CD4-positive, CD25-positive, alpha-beta regulatory T cell (primary cell): ENCODE measurements at regions not wholly inside any gene's neighbourhood (a gene's known extent, or its start where the extent isn't known, plus 50 kb on each side); places are given as distances from the start of the nearest gene placed in this dataset.

ENCODE experiments used
- ATAC-seq, 2 donors: fragments of 150-1000 bp; cut with Tn5 transposase; one replicate each; pipeline ENCODE4 v1.10.0; 2021; ENCODE audit warnings: low read depth in 2 of 2, moderate number of reproducible peaks in 2 of 2, moderate library complexity in 1 of 2
- DNase-seq, 3 donors: peaks; one replicate each; pipeline versions ENCODE4 v3.0.0 to v3.0.0-alpha.2; 2012 to 2022; ENCODE audit warnings: mixed read lengths in 1 of 3
- H3K27ac ChIP-seq: one replicate; pipeline ENCODE4 v1.7.0; 2013; ENCODE audit warnings: mild to moderate bottlenecking, low read length; ENCODE audit not compliant: insufficient read depth, poor library complexity, severe bottlenecking
- H3K27me3 ChIP-seq: one replicate; pipeline ENCODE4 v1.7.0; 2013; ENCODE audit warnings: low read length; ENCODE audit not compliant: control insufficient read depth, insufficient read depth
- H3K36me3 ChIP-seq: one replicate; pipeline ENCODE4 v1.7.0; 2013; ENCODE audit warnings: mild to moderate bottlenecking, low read length, moderate library complexity; ENCODE audit not compliant: control insufficient read depth, insufficient read depth
- H3K4me1 ChIP-seq: 2 replicates; pipeline ENCODE4 v1.7.0; 2013; ENCODE audit warnings: mild to moderate bottlenecking, low read length; ENCODE audit not compliant: insufficient read depth, control insufficient read depth, poor library complexity, severe bottlenecking
- H3K4me3 ChIP-seq: one replicate; pipeline ENCODE4 v1.7.0; 2013; ENCODE audit warnings: low read depth, mild to moderate bottlenecking, low read length, moderate library complexity
- H3K9me3 ChIP-seq, 2 experiments: 1 replicate in 1 of 2; 2 replicates in 1 of 2; pipeline ENCODE4 v1.7.0; 2013; ENCODE audit warnings: low read length in 2 of 2, mild to moderate bottlenecking in 1 of 2, moderate library complexity in 1 of 2; ENCODE audit not compliant: control insufficient read depth in 2 of 2
- H3K27ac Mint-ChIP-seq, 3 donors: one replicate each; pipeline ENCODE4 v1.8.0; 2020 to 2022; ENCODE audit warnings: mild to moderate bottlenecking in 3 of 3, mixed read lengths in 3 of 3, moderate library complexity in 2 of 3
- H3K27me3 Mint-ChIP-seq: one replicate; pipeline ENCODE4 v1.8.0; 2022; ENCODE audit warnings: mild to moderate bottlenecking, mixed read lengths
- H3K36me3 Mint-ChIP-seq: one replicate; pipeline ENCODE4 v1.8.0; 2020; ENCODE audit warnings: mixed read lengths
- H3K4me1 Mint-ChIP-seq, 4 donors: one replicate each; pipeline ENCODE4 v1.8.0; 2020 to 2022; ENCODE audit warnings: mixed read lengths in 4 of 4, mild to moderate bottlenecking in 1 of 4
- H3K4me3 Mint-ChIP-seq, 4 donors: one replicate each; pipeline ENCODE4 v1.8.0; 2020 to 2022; ENCODE audit warnings: mild to moderate bottlenecking in 4 of 4, mixed read lengths in 4 of 4, moderate library complexity in 3 of 4
- H3K9me3 Mint-ChIP-seq, 7 donors: one replicate each; pipeline ENCODE4 v1.8.0; 2020 to 2022; ENCODE audit warnings: mixed read lengths in 7 of 7, mild to moderate bottlenecking in 3 of 7, moderate library complexity in 2 of 7

DNA sequence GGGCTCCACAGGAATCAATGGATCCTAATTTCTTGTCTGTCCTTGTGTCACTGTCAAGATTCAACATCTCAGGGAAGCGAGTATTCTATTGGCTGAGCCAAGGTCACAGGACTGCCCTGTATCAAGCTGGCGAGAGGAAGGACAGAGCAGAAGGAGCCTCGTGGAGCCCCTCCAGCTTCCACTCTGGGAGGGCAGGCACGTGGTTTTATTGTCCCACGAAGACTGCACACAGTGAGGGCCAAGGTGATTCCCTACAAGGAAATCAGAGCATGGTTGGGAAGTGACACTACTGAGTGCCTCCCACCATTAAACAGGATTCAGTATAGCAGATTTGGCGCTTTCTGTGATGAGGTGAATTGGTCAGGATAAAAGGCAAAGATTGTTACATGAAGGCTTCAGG, 302.4 kb upstream of the CXCR4 start:
- H3K36me3 ChIP-seq = no peaks in the 10 kb centered on the region
- H3K4me3 ChIP-seq = no peak overlapping the region
- Mint-ChIP-seq H3K27ac (no peak overlapping the region), H3K9me3 (peaks cover 0 to 3% (median 0%) of the 10 kb centered on the region in 7 donors), H3K4me1 (peaks cover 0 to 14% (median 10%) of the 10 kb centered on the region in 4 donors), H3K4me3 (no peak overlapping the region), H3K36me3 (no peaks in the 10 kb centered on the region), H3K27me3 (peaks cover 75% of the 10 kb centered on the region)
- peaks cover 12% of the 10 kb centered on the region for H3K4me1 ChIP-seq
- no peak overlapping the region for H3K27ac ChIP-seq
- H3K27me3 ChIP-seq = peaks cover 32% of the 10 kb centered on the region
- ATAC-seq (no peak), DNase-seq (no peak)
- H3K9me3 ChIP-seq = no peaks in the 10 kb centered on the region

DNA sequence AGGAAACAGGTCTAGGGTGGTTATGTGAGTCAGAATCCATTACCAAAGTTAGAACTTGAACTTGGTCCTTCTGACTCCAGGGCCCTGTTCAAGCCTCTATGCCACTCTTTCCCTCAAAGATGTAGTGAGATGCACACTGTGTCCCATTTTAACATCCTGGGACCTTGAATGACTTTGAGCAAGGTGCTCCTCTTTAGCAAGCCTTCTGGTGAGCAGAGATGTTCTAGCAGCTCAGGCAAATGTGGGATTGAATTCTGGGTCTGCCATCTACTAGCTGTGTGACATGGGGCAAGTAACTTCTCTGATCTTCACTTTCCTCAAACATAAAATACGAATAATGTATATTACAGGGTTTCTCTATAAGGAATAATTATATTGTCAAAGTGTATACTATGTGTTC, 294.0 kb upstream of the CXCR4 start:
- H3K4me3 ChIP-seq = no peak overlapping the region
- Mint-ChIP-seq H3K36me3 (no peaks in the 10 kb centered on the region), H3K27ac (no peak overlapping the region), H3K9me3 (no peaks in the 10 kb centered on the region), H3K27me3 (peaks cover 66% of the 10 kb centered on the region), H3K4me1 (no peaks in the 10 kb centered on the region), H3K4me3 (no peak overlapping the region)
- H3K27me3 ChIP-seq = peaks cover 10% of the 10 kb centered on the region
- no peak overlapping the region for H3K27ac ChIP-seq
- H3K9me3 ChIP-seq = no peaks in the 10 kb centered on the region
- no peak for DNase-seq
- no peak for ATAC-seq
- no peaks in the 10 kb centered on the region for H3K4me1 ChIP-seq
- H3K36me3 ChIP-seq = no peaks in the 10 kb centered on the region

DNA sequence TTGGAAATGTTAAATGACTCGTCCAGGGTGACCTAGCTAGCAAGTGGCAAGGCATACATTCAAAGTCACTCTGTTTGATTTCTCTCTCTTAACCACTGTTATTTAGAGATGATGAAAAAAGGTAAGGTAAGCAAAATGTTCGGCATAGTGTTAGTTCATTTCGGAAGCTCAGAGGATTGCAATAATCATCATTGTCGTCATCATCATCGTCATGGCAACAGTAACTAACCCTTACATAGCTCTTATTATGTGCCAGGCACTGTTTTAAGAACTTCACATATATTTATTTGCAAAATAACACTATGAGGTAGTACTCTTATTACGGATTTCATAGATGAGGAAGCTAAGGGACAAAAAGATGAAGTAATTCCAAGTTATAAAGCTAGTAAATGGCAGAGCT, 292.7 kb upstream of the CXCR4 start:
- H3K4me3 Mint-ChIP-seq = no peak overlapping the region
- Histone ChIP-seq H3K4me3 (no peak overlapping the region), H3K27me3 (peaks cover 18% of the 10 kb centered on the region), H3K36me3 (no peaks in the 10 kb centered on the region), H3K4me1 (no peaks in the 10 kb centered on the region), H3K27ac (no peak overlapping the region), H3K9me3 (no peaks in the 10 kb centered on the region)
- DNase-seq (no peak), ATAC-seq (no peak)
- peaks cover 63% of the 10 kb centered on the region for H3K27me3 Mint-ChIP-seq
- no peaks in the 10 kb centered on the region for H3K9me3 Mint-ChIP-seq
- no peaks in the 10 kb centered on the region for H3K36me3 Mint-ChIP-seq
- no peak overlapping the region for H3K27ac Mint-ChIP-seq
- no peaks in the 10 kb centered on the region for H3K4me1 Mint-ChIP-seq

DNA sequence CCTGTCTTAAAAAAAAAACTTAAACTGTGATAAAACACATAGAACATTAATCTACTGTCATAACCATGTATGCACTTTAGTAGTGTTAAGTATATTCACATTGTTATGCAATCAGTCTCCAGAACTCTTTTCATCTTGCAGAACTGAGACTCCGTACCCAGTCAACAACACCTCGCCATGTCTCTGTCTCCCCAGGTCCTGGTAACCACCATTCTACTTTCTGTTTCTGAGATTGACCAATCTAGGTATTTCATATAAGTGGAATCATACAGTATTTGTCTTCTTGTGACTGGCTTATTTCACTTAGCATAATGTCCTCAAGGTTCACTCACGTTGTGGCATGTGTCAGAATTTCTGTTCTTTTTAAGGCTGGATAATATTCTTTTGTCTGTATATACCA, 290.8 kb upstream of the CXCR4 start:
- DNase-seq (no peak), ATAC-seq (no peak)
- no peaks in the 10 kb centered on the region for H3K36me3 ChIP-seq
- peaks cover 58% of the 10 kb centered on the region for H3K27me3 Mint-ChIP-seq
- H3K27me3 ChIP-seq = peaks cover 16% of the 10 kb centered on the region
- peaks cover 0 to 4% (median 0%) of the 10 kb centered on the region in 4 donors for H3K4me1 Mint-ChIP-seq
- no peaks in the 10 kb centered on the region for H3K36me3 Mint-ChIP-seq
- H3K4me3 Mint-ChIP-seq = no peak overlapping the region
- H3K9me3 ChIP-seq = no peaks in the 10 kb centered on the region
- no peaks in the 10 kb centered on the region for H3K9me3 Mint-ChIP-seq
- no peak overlapping the region for H3K4me3 ChIP-seq
- no peak overlapping the region for H3K27ac ChIP-seq
- no peaks in the 10 kb centered on the region for H3K4me1 ChIP-seq
- no peak overlapping the region for H3K27ac Mint-ChIP-seq

DNA sequence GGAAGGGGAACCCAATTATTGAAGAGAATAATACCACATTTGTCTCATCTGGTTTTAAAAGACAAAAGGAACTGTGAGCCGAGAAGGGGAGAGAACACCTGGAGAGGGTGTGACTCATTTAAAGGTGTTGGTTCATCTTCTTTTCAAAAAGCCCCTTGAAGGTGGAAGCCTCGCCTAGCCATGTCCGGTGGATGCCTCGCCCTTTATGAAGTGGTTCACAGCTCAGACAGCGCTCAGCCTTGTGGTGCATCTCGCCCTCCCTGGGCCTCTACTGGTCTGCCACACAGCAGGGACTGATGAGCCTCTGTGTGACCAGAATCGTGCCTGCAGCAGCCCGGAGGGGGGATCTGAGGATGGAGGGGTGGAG, 290.0 kb upstream of the CXCR4 start:
- no peaks in the 10 kb centered on the region for H3K4me1 ChIP-seq
- Mint-ChIP-seq H3K4me1 (peaks cover 0 to 4% (median 0%) of the 10 kb centered on the region in 4 donors), H3K4me3 (no peak overlapping the region), H3K36me3 (no peaks in the 10 kb centered on the region), H3K27ac (no peak overlapping the region), H3K27me3 (peaks cover 61% of the 10 kb centered on the region), H3K9me3 (peaks cover 0 to 1% (median 0%) of the 10 kb centered on the region in 7 donors)
- no peak overlapping the region for H3K27ac ChIP-seq
- ATAC-seq (no peak), DNase-seq (no peak)
- peaks cover 18% of the 10 kb centered on the region for H3K27me3 ChIP-seq
- H3K4me3 ChIP-seq = no peak overlapping the region
- H3K36me3 ChIP-seq = no peaks in the 10 kb centered on the region
- H3K9me3 ChIP-seq = no peaks in the 10 kb centered on the region

DNA sequence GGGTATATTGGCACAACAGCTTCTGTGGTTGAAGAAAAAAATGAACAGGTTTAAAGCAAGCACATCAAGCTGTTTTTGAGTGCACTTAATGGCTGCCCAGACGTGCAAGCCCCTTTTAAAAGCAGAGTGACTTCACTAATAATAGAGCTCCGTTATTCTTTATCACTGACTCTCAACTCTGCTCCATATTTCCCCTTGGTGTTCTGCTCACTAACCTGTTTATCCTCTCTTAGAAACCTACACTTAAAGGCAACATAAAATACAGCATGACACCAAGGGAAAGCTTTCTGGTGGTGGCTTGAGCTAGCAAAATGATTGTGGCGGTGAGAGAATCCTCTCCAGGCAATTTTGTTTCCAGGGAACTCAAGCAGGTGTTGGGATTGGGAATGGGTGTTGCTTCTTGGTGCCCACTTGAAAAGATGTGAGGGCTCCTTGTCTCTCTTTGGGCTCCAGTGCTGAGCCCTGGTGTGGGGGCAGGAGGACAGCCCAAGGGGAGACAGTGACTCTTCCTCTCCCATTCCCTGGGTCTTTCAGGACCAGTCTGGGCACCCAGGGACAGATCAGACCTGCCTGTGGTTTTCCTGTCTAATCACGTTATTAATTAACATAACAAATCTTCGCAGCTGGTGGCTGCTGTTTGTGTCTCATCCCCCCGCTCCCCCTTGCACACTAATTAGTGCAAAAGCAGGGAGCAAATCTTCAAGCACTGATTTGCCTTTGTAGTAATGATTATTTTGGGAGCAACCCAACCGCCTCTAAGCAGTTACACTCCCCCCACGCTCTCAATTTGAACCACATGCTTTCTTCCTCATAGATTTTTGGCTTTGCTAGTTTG, 289.4 kb upstream of the CXCR4 start:
- no peak overlapping the region for H3K27ac Mint-ChIP-seq
- Histone ChIP-seq H3K9me3 (no peaks in the 10 kb centered on the region), H3K4me3 (no peak overlapping the region), H3K27ac (no peak overlapping the region), H3K36me3 (no peaks in the 10 kb centered on the region), H3K27me3 (peaks cover 22% of the 10 kb centered on the region), H3K4me1 (no peaks in the 10 kb centered on the region)
- ATAC-seq (no peak), DNase-seq (no peak)
- H3K36me3 Mint-ChIP-seq = no peaks in the 10 kb centered on the region
- peaks cover 0 to 1% (median 0%) of the 10 kb centered on the region in 7 donors for H3K9me3 Mint-ChIP-seq
- no peak overlapping the region for H3K4me3 Mint-ChIP-seq
- peaks cover 55% of the 10 kb centered on the region for H3K27me3 Mint-ChIP-seq
- H3K4me1 Mint-ChIP-seq = peaks cover 0 to 4% (median 0%) of the 10 kb centered on the region in 4 donors

DNA sequence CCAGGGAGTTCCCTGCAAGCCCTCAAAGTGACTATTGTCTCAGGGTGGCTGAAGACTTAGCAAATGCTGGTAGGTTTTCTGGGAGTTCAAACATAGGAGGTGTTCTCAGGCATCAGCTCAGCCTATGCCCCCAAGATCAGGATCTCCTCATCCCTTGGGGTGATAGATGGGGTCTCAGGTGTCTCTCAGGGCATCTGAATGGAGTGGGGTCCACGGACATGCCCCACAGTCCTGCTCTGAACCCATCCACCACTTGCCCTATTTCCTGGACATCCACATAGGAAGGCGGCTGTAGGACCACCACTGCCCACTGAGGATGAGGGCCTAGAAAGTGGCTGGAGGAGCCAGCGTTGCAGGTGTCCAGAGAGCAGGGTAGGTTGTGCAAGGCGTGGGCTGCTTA, 287.0 kb upstream of the CXCR4 start:
- Mint-ChIP-seq H3K27me3 (peaks cover 44% of the 10 kb centered on the region), H3K9me3 (peaks cover 0 to 3% (median 0%) of the 10 kb centered on the region in 7 donors), H3K36me3 (no peaks in the 10 kb centered on the region), H3K4me1 (peaks cover 0 to 4% (median 0%) of the 10 kb centered on the region in 4 donors), H3K4me3 (no peak overlapping the region), H3K27ac (no peak overlapping the region)
- no peaks in the 10 kb centered on the region for H3K4me1 ChIP-seq
- H3K9me3 ChIP-seq = no peaks in the 10 kb centered on the region
- no peak overlapping the region for H3K4me3 ChIP-seq
- H3K27ac ChIP-seq = no peak overlapping the region
- no peak for DNase-seq
- peaks cover 19% of the 10 kb centered on the region for H3K27me3 ChIP-seq
- no peaks in the 10 kb centered on the region for H3K36me3 ChIP-seq
- ATAC-seq = no peak

DNA sequence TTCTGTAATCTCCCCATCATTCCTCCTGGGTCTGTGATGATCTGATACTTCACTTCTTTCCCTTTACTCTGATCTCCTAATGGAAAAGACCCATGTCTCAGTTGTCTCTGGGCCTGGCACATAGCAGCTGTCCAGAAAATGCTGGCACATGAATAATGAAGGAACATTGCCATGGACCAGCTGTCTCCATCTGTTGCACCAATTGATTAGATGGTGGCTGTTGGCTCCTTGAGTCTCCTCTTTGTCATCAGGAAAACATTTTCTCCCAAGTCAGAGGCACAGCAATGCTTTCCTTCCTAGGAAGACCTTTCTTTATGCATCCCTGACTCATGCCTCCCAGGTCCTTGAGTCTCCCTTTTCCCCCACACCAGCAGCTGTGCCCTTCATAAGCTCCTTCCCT, 286.2 kb upstream of the CXCR4 start:
- DNase-seq = no peak
- peaks cover 0 to 3% (median 0%) of the 10 kb centered on the region in 7 donors for H3K9me3 Mint-ChIP-seq
- H3K36me3 ChIP-seq = no peaks in the 10 kb centered on the region
- H3K4me3 ChIP-seq = no peak overlapping the region
- peaks cover 0 to 4% (median 0%) of the 10 kb centered on the region in 4 donors for H3K4me1 Mint-ChIP-seq
- H3K9me3 ChIP-seq = no peaks in the 10 kb centered on the region
- H3K27me3 Mint-ChIP-seq = peaks cover 43% of the 10 kb centered on the region
- peaks cover 19% of the 10 kb centered on the region for H3K27me3 ChIP-seq
- ATAC-seq = no peak
- H3K27ac ChIP-seq = no peak overlapping the region
- no peak overlapping the region for H3K27ac Mint-ChIP-seq
- H3K4me1 ChIP-seq = no peaks in the 10 kb centered on the region
- no peak overlapping the region for H3K4me3 Mint-ChIP-seq
- no peaks in the 10 kb centered on the region for H3K36me3 Mint-ChIP-seq
